OCI-LY3 (cell line): ENCODE measurements at regions not wholly inside any gene's neighbourhood (a gene's known extent, or its start where the extent isn't known, plus 50 kb on each side); places are given as distances from the start of the nearest gene placed in this dataset.

ENCODE experiments used
- H2AFZ ChIP-seq: fragments of 200-600, 300-600 bp; shearing (Covaris generic); 2 replicates; pipeline ENCODE4 v1.6.0; 2014; ENCODE audit warnings: antibody characterized with exemption, low read depth, low read length
- H3K27ac ChIP-seq: fragments of 200-600, 300-600 bp; sonication (generic); 2 replicates; pipeline ENCODE4 v1.5.1; 2014; ENCODE audit warnings: mild to moderate bottlenecking, low read length, moderate library complexity, mixed read lengths
- H3K27me3 ChIP-seq: fragments of 200-600, 300-600 bp; sonication (generic); 2 replicates; pipeline ENCODE4 v1.6.1; 2014; ENCODE audit warnings: low read depth, low read length, mixed read lengths
- H3K36me3 ChIP-seq: fragments of 200-600, 300-600 bp; sonication (generic); replicated peaks from 2 replicates; pipeline ENCODE3; 2014; ENCODE audit warnings: low read depth, low read length, mixed read lengths
- H3K4me1 ChIP-seq: fragments of 300-600, 200-600 bp; sonication (generic); 2 replicates; pipeline ENCODE4 v1.6.1; 2014; ENCODE audit warnings: low read length, mixed read lengths
- H3K4me2 ChIP-seq: fragments of 200-600, 300-600 bp; sonication (generic); 2 replicates; pipeline ENCODE4 v1.6.1; 2014; ENCODE audit warnings: low read length, mixed read lengths
- H3K4me3 ChIP-seq: fragments of 300-600, 200-600 bp; sonication (generic); 2 replicates; pipeline ENCODE4 v1.5.1; 2014; ENCODE audit warnings: antibody characterized with exemption, mild to moderate bottlenecking, low read length, moderate library complexity
- H3K79me2 ChIP-seq: fragments of 300-600, 200-600 bp; shearing (Covaris generic); 2 replicates; pipeline ENCODE4 v1.6.1; 2014; ENCODE audit warnings: mild to moderate bottlenecking, low read length, mixed read lengths
- H3K9ac ChIP-seq: fragments of 300-600, 200-600 bp; shearing (Covaris generic); 2 replicates; pipeline ENCODE4 v1.6.0; 2014; ENCODE audit warnings: mild to moderate bottlenecking, low read length, moderate library complexity
- H3K9me3 ChIP-seq: fragments of 200-600, 300-600 bp; shearing (Covaris generic); 2 replicates; pipeline ENCODE4 v1.6.1; 2014; ENCODE audit warnings: low read length, mixed read lengths; ENCODE audit not compliant: insufficient read depth
- H4K20me1 ChIP-seq: fragments of 200-600, 300-600 bp; sonication (generic); 2 replicates; pipeline ENCODE4 v1.6.1; 2016; ENCODE audit warnings: low read length, mixed read lengths; ENCODE audit not compliant: insufficient read depth
- CTCF ChIP-seq: fragments of 200-600, 300-600 bp; sonication (generic); IDR thresholded peaks from 2 replicates; pipeline ENCODE4 v1.5.1; 2014; ENCODE audit warnings: antibody characterized with exemption, low read length, low read depth
- EZH2phosphoT487 ChIP-seq: fragments of 200-600 bp; shearing (Covaris generic); IDR thresholded peaks from 2 replicates; pipeline ENCODE4 v1.6.1; 2018; ENCODE audit warnings: antibody characterized with exemption, mixed run types, low read depth

DNA sequence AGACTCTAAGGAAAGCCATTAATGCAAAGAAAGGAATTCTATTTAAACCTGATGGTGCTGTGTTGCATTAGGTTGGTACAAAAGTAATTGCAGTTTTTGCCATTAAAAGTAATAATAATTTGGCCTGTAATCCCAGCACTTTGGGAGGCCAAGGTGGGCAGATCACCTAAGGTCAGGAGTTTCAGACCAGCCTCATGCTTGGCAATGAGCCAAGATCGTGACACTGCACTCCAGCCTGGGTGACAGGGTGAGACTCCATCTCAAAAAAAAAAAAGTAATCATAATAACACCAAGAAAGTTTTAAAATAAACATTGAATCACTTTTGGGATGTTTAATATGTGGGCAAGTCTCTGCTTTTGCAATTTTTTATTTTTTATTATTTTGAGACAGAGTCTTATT is 107.3 kb upstream of the FRMD4A start:
- no peak overlapping the region for H2AFZ ChIP-seq
- H3K4me2 ChIP-seq = no peak overlapping the region
- H3K4me1 ChIP-seq = no peaks in the 10 kb centered on the region
- H4K20me1 ChIP-seq = no peaks in the 10 kb centered on the region
- H3K36me3 ChIP-seq = no peaks in the 10 kb centered on the region
- H3K9ac ChIP-seq = no peak overlapping the region
- H3K9me3 ChIP-seq = no peaks in the 10 kb centered on the region
- no peaks in the 10 kb centered on the region for H3K79me2 ChIP-seq
- no peak overlapping the region for H3K27ac ChIP-seq
- no peak for TF ChIP-seq EZH2phosphoT487
- TF ChIP-seq CTCF = no peak
- peaks cover 15% of the 10 kb centered on the region for H3K27me3 ChIP-seq
- H3K4me3 ChIP-seq = no peak overlapping the region

- Histone ChIP-seq H3K9me3 (no peaks in the 10 kb centered on the region), H3K9ac (no peak overlapping the region), H3K27ac (no peak overlapping the region), H3K27me3 (peaks cover 12% of the 10 kb centered on the region), H2AFZ (no peak overlapping the region), H3K36me3 (no peaks in the 10 kb centered on the region), H4K20me1 (no peaks in the 10 kb centered on the region), H3K4me2 (no peak overlapping the region), H3K79me2 (no peaks in the 10 kb centered on the region), H3K4me3 (no peak overlapping the region), H3K4me1 (no peaks in the 10 kb centered on the region)
- TF ChIP-seq CTCF (no peak), EZH2phosphoT487 (no peak)
Observed at GRCh38 chr10:14435976-14436632, 105.4 kb upstream of the FRMD4A start.

- Histone ChIP-seq H3K9ac (no peak overlapping the region), H4K20me1 (no peaks in the 10 kb centered on the region), H3K4me1 (no peaks in the 10 kb centered on the region), H3K79me2 (no peaks in the 10 kb centered on the region), H3K27ac (no peak overlapping the region), H3K4me3 (no peak overlapping the region), H3K9me3 (no peaks in the 10 kb centered on the region), H2AFZ (no peak overlapping the region), H3K4me2 (no peak overlapping the region), H3K36me3 (no peaks in the 10 kb centered on the region), H3K27me3 (no peaks in the 10 kb centered on the region; the same call in 1 of the 2 replicates)
- TF ChIP-seq EZH2phosphoT487 = no peak
- no peak for TF ChIP-seq CTCF
Observed at GRCh38 chr10:14433147-14433546, 102.4 kb upstream of the FRMD4A start.

DNA sequence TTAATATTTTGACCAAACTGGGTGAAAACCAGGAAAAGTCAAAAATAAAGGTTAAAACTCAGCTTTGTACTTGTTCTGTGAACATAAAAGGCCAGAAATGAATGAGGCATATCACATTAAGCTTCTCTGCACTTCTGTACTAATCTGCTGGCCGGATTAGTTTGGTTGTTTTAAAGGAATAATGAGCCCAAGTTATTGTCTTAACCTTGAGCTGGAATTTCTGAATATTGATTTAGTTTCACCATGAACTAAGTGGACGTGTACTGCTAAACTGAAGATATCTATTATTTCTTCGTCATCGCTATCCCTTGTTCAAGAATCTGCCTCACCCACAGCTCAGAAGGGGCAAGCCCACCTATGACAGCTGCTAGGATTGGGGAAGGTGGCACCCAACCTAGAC is 101.1 kb upstream of the FRMD4A start:
- TF ChIP-seq CTCF (no peak), EZH2phosphoT487 (no peak)
- Histone ChIP-seq H3K27ac (no peak overlapping the region), H3K4me2 (no peak overlapping the region), H3K27me3 (no peaks in the 10 kb centered on the region; the same call in 1 of the 2 replicates), H3K9ac (no peak overlapping the region), H4K20me1 (no peaks in the 10 kb centered on the region), H3K4me3 (no peak overlapping the region), H2AFZ (no peak overlapping the region), H3K79me2 (no peaks in the 10 kb centered on the region), H3K36me3 (no peaks in the 10 kb centered on the region), H3K4me1 (no peaks in the 10 kb centered on the region), H3K9me3 (no peaks in the 10 kb centered on the region)
